ENCODE measurements at regions not wholly inside any gene's neighbourhood (a gene's known extent, or its start where the extent isn't known, plus 50 kb on each side); places are given as distances from the start of the nearest gene placed in this dataset.

GRCh38 chr12:89863493-89863938 is 154.9 kb upstream of the ATP2B1 start:
- DNase-seq = peak; percentile 30

- peak; percentile 38 for DNase-seq
These were observed 154.1 kb upstream of the ATP2B1 start for GRCh38 chr12:89862511-89863445.

DNA sequence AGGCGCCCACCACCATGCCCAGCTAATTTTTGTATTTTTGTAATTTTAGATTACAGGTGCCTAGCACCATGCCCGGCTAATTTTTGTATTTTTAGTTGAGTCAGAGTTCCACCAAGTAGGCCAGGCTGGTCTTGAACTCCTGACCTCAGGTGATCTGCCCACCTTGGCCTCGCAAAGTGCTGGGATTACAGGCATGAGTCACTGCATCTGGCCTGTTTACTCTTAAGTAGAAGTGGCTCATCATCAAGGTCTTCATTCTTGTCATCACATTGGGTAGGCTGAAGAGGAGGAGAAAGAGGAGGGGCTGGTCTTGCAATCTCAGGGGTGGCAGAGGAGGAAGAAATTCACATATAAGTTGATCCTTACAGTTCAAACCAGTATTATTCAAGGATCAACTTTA is 152.4 kb upstream of the ATP2B1 start:
- DNase-seq = no peak

DNA sequence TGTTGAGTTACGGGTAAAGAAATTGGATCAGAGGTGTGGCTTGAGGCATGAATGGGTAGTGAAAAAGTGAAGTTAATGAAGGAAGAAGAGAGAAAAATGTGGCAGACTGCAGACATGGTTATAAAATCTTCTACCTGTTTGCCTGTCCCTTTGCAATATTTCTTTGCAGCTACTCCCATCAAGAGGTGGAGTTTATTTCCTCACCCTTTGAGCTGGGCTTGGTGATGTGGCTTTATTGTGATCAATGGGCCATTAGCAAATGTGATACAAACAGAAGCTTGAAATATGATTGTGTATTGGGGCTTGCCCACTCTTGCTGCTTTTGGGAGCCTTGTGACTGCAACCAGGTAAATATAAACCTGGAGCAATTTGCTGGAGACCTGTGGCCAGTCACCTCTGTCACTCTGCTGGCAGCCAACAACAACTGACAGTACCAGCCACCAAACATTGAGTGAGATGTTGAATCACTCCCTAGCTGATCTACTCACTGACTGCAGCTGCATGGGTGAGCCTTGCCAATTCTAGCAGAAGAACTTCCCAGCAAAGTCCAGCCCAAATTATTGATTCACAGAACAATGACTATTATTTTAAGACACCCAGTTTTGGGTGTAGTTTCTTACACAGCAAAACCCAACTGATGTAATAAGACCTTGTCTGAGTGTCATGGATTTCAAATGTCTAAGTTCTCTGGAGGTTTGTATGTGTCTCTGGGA is 151.0 kb upstream of the ATP2B1 start:
- DNase-seq = no peak

GRCh38 chr12:89858718-89859117 is 150.1 kb upstream of the ATP2B1 start:
- DNase-seq = no peak

DNA sequence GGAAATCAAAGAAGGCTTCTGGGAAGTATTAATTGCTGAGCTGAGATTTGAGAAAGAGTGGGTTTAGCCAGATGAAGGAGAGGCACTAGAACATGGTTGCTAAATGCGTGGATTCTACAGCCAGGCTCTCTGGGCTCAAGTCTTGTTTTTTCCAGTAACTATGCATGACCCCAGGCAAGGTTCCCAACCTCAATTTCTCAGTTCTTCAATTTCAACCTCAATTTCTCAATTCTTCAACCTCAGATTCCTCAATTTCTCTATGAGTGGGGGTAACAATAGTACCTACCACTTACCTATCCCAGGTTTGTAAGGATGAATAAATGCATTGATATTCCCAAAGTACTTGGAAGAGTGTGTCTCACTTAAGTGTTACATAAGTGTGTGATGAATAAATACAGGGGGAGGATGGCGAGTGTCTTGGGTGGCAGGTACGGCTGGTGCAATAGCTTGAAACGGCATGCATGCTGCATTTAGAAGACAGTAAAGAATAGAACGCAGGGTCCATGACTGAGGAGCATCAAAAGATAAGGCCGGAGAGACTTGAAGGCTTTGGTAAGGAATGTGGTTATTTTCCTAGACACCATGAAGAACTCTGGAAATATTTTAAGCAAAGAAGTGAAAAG is 149.1 kb upstream of the ATP2B1 start:
- no peak for DNase-seq

DNA sequence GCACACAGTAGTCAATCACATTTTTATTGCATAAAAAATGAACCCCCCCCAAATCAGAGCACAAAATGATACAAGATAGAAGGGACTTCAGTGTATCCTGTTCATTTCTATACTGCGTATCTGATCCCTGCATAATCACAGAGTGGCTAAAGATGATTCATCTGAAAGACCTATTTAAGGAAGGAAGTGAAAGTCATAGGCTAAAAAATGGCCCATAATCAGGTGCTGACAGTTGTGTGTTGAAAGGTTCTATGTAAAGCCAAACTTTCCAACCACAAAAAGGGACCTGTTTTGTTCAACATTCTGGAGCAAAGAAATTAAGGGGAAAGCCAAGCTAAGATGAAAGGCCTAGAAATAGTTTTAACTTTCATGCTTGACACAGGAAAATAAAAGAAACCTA is 147.8 kb upstream of the ATP2B1 start:
- DNase-seq = no peak

DNA sequence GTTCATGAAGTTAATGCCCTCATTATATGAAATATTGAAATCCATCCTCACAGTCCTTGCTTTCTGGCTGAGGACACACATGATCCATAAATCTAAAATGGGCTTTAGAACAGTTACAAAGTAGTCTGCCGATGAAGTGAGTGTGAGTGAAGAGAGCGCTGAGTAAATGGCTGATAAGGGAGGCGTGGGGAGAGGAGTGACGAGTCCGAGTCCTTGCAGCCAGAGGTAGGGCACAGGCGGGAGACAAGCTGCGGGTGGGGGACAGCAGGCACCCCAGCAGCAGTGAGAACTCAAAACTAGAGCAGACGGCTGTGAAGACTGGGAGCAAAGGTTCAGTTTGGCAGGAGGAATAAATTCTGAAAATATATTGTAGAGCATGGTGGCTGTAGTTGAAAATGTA is 140.1 kb upstream of the ATP2B1 start:
- DNase-seq = no peak

DNA sequence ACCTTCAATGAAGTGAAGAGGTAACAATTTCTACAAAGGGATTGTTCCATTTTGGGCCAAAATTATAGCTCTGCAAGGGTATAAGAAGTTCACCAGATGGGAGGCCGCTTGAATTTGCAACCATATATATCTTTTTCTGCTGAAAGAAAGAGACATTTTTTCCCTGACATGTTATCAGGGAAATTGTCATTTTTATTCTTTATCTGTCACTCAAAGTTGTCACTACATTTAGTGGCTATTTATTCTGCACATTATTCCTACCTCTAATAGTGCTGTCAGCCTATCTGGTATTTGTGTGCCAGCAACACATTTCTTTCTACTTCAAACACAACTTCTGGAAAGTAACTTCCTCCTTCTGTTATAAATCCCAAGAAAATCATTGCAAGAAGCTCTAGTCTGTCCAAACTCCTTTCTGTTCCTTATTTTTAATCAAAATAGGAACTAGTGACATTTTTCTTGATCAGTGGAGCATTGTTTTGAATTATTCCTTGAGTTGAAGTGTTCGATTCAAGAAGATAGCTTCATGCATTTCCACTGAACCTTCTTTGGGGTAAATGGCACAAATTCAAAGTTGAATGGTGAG is 137.9 kb upstream of the ATP2B1 start:
- DNase-seq = no peak

GRCh38 chr12:89845767-89846166 is 137.1 kb upstream of the ATP2B1 start:
- DNase-seq = no peak

DNA sequence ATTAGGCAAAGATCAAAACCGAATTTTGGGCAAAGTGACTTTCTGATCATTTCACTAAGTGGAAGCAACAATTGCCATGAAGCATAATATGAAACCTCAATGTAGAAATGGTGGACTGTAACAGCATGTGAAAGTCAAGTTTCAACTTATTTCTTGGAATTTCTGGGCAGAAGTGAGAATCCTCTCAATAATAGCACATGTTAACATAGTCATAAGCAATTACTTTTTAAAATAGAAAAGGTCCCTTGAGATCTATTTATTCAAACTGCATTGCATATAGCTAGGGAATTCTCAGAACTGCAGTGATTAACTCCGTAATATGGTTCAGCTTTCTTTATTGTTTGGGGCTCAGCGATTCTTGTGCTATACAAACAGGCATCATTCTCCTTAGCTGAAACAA is 136.7 kb upstream of the ATP2B1 start:
- no peak for DNase-seq

DNA sequence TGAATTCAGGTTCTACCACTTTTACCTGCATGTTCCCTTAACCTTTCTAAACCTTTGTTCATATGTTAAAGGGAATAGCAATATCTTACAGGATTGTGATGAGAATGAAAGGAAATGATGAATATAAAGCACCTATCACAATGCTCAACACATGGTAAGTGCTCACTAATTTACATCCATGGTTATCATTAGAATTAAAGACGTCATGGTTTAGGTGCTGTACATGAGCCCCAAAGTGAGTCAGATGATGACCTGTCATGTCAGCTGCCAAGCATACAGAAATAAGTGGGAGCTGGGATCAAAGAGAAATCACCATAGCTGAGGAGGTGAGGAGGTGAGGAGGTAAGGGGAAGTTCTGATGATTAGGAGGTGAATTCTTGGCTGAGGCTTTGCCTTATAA is 135.9 kb upstream of the ATP2B1 start:
- DNase-seq = no peak

GRCh38 chr12:89840162-89840922 is 131.7 kb upstream of the ATP2B1 start:
- no peak for DNase-seq

DNA sequence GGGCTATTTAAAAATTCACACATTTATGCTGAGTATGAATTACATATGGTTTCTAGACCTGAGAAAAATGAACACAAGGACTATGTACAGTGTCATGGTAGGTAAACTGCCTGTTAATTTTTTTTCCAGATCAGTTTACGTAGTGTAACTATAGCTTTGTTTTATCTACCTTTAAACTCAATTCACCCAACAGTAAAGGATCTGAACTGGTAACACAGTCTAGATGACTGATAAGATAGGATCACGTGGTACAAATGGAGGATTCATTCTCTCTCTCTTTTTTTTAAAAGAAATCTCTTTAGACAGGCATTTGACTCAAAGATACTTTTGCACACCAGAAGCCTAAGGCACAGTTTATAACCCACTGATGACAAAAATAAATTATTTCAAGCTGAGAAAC is 130.8 kb upstream of the ATP2B1 start:
- DNase-seq = no peak

DNA sequence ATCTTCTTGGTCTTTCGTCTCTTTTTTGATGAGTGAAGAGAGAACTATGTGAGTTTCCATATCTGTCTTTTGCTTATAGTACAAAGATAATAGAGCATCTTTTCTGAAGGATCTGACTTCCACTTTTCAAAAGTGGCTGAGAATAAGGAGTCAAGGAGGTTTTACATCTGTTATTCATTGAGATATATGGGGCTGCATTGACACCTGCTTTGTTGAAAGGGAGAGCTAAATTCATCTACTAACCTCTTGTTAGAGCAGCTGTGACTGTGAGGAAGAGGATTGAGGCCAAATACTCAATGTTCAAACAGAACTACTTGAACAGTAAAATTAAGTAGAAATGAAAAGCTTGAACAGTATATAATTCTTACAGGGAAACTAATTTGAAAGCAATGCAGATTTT is 130.2 kb upstream of the ATP2B1 start:
- DNase-seq = no peak

GRCh38 chr12:89836026-89836425 is 127.4 kb upstream of the ATP2B1 start:
- DNase-seq = no peak

- DNase-seq = no peak
These were observed 126.0 kb upstream of the ATP2B1 start for GRCh38 chr12:89834676-89835075.

- DNase-seq = no peak
These were observed 125.0 kb upstream of the ATP2B1 start for GRCh38 chr12:89833337-89834252.

- no peak for DNase-seq
These were observed 123.7 kb upstream of the ATP2B1 start for GRCh38 chr12:89832336-89832735.

- DNase-seq = no peak
These were observed 122.9 kb upstream of the ATP2B1 start for GRCh38 chr12:89831310-89832095.

Measured in activated gamma-delta T cell treated with Interleukin-2 at 50 U/mL for 16 hours (primary cell).